Body of pancreas (tissue), 4 donors: ENCODE measurements at regions not wholly inside any gene's neighbourhood (a gene's known extent, or its start where the extent isn't known, plus 50 kb on each side); places are given as distances from the start of the nearest gene placed in this dataset.

Experiments used
- ATAC-seq: fragments of 150-250 bp; one replicate; pipeline ENCODE4 v1.9.1; 2016
- DNase-seq, 4 donors: peaks; one replicate each; pipeline ENCODE4 v3.0.0-alpha.2; 2019
- H3K27ac ChIP-seq, 4 donors: fragments of 200-600 bp; sonication (generic); 1 replicate in 3 of 4; 2 replicates in 1 of 4; pipeline versions ENCODE4 v1.5.1 to v1.6.1; 2016 to 2019; ENCODE audit warnings: mild to moderate bottlenecking in 1 of 4, mixed read lengths in 1 of 4, moderate library complexity in 1 of 4
- H3K27me3 ChIP-seq, 2 donors: fragments of 200-600 bp; sonication (generic); one replicate each; pipeline ENCODE4 v1.6.0; 2016; ENCODE audit warnings: mild to moderate bottlenecking in 1 of 2
- H3K36me3 ChIP-seq, 2 donors: fragments of 200-600 bp; sonication (generic); replicated peaks in 1 of 2; 2 replicates each; pipeline ENCODE4 v1.5.1; 2016; ENCODE audit warnings: low read depth in 2 of 2; ENCODE audit not compliant: insufficient read depth in 1 of 2
- H3K4me1 ChIP-seq: fragments of 200-600 bp; sonication (generic); one replicate; pipeline ENCODE4 v1.6.0; 2016
- H3K4me3 ChIP-seq, 2 donors: fragments of 200-600 bp; sonication (generic); 1 replicate in 1 of 2; 2 replicates in 1 of 2; pipeline ENCODE4 v1.5.1; 2016 to 2019
- H3K9me3 ChIP-seq, 3 donors: fragments of 200-600 bp; sonication (generic); 1 replicate in 2 of 3; 2 replicates in 1 of 3; pipeline ENCODE4 v1.5.1; 2016
- CTCF ChIP-seq, 7 experiments: fragments of 450-650 bp in 4 of 7; fragments of 200-600 bp in 3 of 7; sonication (generic) in 3 of 7; IDR thresholded peaks; one replicate each; pipeline ENCODE4 v1.5.1; 2016 to 2019; ENCODE audit warnings: antibody characterized with exemption in 7 of 7
- POLR2A ChIP-seq, 3 donors: fragments of 450-650 bp; IDR thresholded peaks; one replicate each; pipeline ENCODE4 v1.6.1; 2016; ENCODE audit warnings: antibody characterized with exemption in 3 of 3, mild to moderate bottlenecking in 2 of 3
- WGBS, 2 donors: methylation state at CpG; one replicate each; pipeline ENCODE4 v1.1.5; 2017; 5-methylcytosine and 5-hydroxymethylcytosine counted together
- intact Hi-C: fragments of 100-400 bp; cut with DNase I; formaldehyde crosslinking; loops from one replicate; pipeline ENCODE4 v1.15.1; 2023

DNA sequence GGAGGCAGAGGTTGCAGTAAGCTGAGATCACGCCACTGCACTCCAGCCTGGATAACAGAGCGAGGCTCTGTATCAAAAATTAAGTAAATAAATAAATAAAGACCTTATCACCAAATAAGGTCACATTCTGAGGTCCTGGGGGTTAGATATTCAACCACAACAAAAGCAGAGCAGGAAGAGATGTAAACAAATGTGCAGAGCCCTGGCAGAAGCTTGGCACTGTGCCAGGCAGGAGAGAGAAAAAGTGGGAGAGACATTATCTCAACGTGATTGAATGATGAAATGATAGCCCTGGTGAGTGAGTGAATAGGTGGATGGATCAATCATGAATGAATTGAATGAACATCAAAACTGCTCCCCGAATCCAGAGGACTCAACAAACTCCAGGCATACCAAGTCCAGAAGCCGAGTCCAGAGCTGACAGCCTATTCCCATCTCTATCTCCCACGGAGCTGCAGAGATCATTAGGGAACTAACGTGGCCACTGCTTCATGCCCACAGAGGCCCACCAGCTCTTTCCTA, 150.7 kb downstream of the TOMM20 start:
- intact Hi-C loops, result no loop called here
- Histone ChIP-seq H3K9me3 (no peaks in the 10 kb centered on the region), H3K4me3 (no peak overlapping the region), H3K27ac (peak overlapping the region; percentile 35 to 92 (median 86)), H3K36me3 (no peaks in the 10 kb centered on the region), H3K4me1 (peaks cover 55% of the 10 kb centered on the region), H3K27me3 (no peaks in the 10 kb centered on the region)
- no peak for TF ChIP-seq CTCF (IDR thresholded peaks at IDR 0.05)
- no peak for TF ChIP-seq POLR2A (IDR thresholded peaks at IDR 0.05)
- WGBS, 2 donors, result 40 to 47% methylated on average over 7 of the region's 7 CpGs
- DNase-seq (peak in 1 of 4 donors; percentile 29), ATAC-seq (no peak)

DNA sequence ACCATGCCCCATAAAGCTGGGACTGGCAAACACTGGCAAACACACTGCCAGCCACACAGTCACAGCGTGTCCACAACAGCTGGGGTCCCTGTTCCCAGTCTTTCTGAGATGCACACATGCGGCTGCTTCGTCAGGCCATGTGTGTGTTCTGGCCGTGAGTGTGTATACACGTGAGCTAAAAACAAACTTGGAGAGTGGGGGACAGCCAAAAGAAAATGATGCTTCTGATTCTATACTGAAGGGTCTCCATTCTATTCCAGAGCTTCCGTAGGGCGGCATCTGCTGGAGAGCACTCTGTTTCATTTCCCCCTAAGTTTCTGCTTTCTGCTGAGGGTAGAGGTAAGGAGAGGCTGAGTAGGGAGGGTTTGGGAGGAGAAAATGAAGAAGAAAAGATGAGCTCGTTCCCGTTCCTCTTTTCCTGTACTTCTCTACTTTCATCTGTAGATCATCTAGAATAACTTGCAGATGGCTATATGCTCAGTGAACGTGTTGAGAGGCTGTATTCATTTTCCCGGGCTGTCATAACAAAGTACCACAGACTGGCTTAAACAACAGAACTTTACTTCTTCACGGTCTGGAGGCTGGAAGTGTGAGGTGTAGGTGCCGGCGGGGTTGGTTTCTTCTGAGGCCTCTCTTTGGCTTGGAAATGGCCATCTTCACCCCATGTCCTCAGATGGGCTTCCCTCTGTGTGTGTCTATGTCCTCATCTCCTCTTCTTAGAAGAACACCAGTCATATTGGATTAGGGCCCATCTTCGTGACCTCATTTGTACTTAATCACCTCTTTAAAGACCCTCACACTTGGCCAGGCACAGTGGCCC, 151.6 kb downstream of the TOMM20 start:
- DNase-seq, result peak in 1 of 4 donors; percentile 5
- peak overlapping the region in 3 of 4 donors; percentile 81 to 92 (median 90) for H3K27ac ChIP-seq
- intact Hi-C loops, result no loop called here

GRCh38 chr1:234975941-234976860, 152.4 kb downstream of the TOMM20 start:
- Histone ChIP-seq H3K27ac (peak overlapping the region in 2 of 4 donors; percentile 34 to 92), H3K9me3 (no peaks in the 10 kb centered on the region), H3K27me3 (no peaks in the 10 kb centered on the region), H3K36me3 (no peaks in the 10 kb centered on the region), H3K4me1 (peaks cover 56% of the 10 kb centered on the region), H3K4me3 (no peak overlapping the region)
- ATAC-seq, result no peak
- TF ChIP-seq CTCF (IDR thresholded peaks at IDR 0.05), result no peak
- WGBS, 2 donors, result 82 to 91% methylated on average over 11 of the region's 11 CpGs
- intact Hi-C loops, result no loop called here
- DNase-seq, result peak in 2 of 4 donors; percentile 10 to 60

More for the DNA sequence above, 151.6 kb downstream of the TOMM20 start:
- Histone ChIP-seq H3K36me3 (no peaks in the 10 kb centered on the region), H3K4me1 (peaks cover 56% of the 10 kb centered on the region), H3K9me3 (no peaks in the 10 kb centered on the region), H3K27me3 (no peaks in the 10 kb centered on the region), H3K4me3 (no peak overlapping the region)
- ATAC-seq, result no peak
- WGBS, 2 donors, result 86 to 90% methylated on average over 15 of the region's 15 CpGs
- TF ChIP-seq POLR2A (IDR thresholded peaks at IDR 0.05) (no peak), CTCF (IDR thresholded peaks at IDR 0.05) (no peak)

DNA sequence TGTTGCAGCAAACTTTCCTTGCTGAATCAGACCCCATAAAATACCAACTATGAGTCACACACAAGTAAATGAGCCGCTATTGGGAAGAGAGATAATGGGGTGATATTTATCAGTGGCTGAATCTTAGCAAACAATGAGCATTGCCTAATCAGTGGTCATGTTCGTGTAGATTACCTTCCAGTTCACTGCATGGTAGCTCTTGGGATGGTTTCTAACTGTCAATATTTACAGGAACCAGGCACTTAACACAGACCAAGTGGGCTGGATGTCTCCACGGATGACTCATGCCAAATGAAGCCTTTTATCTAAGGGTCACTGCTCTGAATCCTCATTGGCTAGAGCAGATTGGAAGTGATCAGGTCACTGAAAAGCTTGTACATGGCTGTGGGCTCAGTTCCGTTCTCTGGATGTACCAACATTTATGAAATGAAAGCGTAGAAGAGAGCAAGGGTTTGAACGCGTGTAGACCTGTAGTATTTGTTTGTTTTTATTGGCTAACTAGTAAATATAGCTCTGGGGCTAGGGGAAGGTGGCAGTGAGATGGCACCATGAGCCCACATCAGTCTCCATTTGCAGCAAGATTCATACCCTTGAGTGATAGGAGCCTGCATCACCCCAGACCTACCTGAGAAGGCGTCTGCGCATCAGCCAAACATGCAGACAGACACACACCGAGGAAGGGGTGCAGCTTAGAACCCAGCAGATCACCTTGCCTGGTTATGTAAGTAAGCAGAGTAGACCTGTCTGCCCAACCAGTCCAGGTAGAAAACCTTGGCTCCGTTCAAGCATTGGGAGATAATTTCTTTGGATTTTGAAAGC, 153.3 kb downstream of the TOMM20 start:
- WGBS, 2 donors, result 76 to 78% methylated on average over 11 of the region's 11 CpGs
- H3K9me3 ChIP-seq, result no peaks in the 10 kb centered on the region
- no peak overlapping the region for H3K4me3 ChIP-seq
- DNase-seq, result peak in 2 of 4 donors; percentile 8 to 67
- H3K27me3 ChIP-seq, result no peaks in the 10 kb centered on the region
- intact Hi-C loops, result no loop called here
- peak overlapping the region in 2 of 4 donors; percentile 34 to 92 for H3K27ac ChIP-seq
- no peak for TF ChIP-seq POLR2A (IDR thresholded peaks at IDR 0.05)
- no peaks in the 10 kb centered on the region for H3K36me3 ChIP-seq
- peaks cover 56% of the 10 kb centered on the region for H3K4me1 ChIP-seq
- ATAC-seq, result no peak
